ENCODE measurements at regions not wholly inside any gene's neighbourhood (a gene's known extent, or its start where the extent isn't known, plus 50 kb on each side); places are given as distances from the start of the nearest gene placed in this dataset.
"Not testable (repeated sequence)": the region's sequence is repeated elsewhere in the genome, so short reads cannot be mapped to it uniquely, and the experiment has no call there.

DNA sequence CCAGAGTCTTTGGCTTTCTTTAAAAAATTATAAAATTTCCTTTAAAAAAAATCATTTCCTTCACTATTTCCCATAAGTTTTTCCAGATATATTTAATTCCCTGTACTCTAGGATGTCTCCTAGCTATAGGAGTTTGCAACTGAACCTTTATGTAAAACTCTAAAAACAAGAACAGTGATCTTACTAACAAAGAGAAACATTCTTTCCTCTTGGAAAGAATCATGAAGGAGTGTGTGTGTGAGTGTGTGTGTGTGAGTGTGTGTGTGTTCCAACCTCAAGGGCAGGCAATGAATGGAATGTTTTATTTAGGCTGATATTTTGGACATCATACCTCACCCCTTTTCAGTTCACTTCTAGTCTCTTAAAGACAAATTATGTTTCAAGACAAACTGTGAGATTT is 309.2 kb downstream of the CEMIP2 start:
- ATAC-seq (ENCODE audit: low read depth), result no peak
- Mint-ChIP-seq H3K36me3 (no peaks in the 10 kb centered on the region), H3K4me3 (no peak overlapping the region), H3K27ac (no peak overlapping the region), H3K27me3 (peaks cover 3% of the 10 kb centered on the region), H3K4me1 (no peaks in the 10 kb centered on the region), H3K9me3 (no peaks in the 10 kb centered on the region)
- DNase-seq, result no peak
- POLR2A ChIA-PET, result no interaction called here

DNA sequence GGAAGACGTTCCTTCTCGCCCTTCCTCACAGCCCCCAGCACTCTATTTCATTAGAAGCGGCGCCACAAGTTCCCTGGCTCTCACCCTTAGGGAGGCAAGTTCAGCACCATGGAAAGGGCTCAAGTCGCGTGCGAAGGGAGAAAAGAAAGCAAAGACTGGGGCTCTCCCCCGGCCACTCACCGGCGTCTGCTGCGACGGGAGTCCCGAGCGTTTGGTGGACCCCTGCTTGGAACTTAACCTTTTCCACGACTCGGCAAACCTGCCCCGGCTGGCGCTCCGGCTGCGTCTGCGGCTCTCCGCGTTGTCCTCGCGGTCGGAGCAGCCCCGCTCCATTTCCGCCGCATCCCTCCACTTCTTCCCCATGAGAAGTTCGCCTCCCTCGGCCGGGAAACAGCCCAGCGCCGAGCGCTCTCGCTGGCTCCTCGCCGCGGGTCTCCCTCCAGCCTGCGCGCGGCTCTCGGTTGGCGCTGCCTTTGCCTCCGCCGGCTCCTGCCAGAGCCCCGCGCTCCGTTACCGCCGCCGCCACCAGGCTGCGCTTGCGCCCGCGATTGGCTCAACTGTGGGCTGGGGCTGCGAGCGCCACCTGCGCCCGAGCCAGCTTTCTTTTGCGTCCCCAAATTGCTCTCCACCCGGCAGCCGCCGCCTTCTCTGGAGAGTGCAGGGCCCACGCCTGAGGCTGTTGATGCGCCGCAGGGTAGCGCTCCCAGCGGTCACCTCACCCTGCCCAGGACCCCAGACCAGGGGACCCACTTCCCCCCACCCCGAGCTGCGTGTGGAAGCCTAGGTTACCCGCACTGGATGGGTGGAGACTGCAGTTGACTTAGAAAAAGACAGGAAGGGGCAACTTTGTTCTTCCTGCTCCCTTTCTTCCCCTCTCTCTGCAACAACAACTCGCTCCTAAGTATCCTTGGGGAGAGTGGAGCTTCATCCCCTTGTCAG is 321.6 kb downstream of the CEMIP2 start:
- DNase-seq (peak; percentile 57), ATAC-seq (ENCODE audit: low read depth) (peak; percentile 76)
- Mint-ChIP-seq H3K4me3 (peak overlapping the region; percentile 39), H3K27me3 (peaks cover 44% of the 10 kb centered on the region), H3K27ac (no peak overlapping the region), H3K36me3 (no peaks in the 10 kb centered on the region), H3K4me1 (no peaks in the 10 kb centered on the region), H3K9me3 (no peaks in the 10 kb centered on the region)
- POLR2A ChIA-PET, result no interaction called here

DNA sequence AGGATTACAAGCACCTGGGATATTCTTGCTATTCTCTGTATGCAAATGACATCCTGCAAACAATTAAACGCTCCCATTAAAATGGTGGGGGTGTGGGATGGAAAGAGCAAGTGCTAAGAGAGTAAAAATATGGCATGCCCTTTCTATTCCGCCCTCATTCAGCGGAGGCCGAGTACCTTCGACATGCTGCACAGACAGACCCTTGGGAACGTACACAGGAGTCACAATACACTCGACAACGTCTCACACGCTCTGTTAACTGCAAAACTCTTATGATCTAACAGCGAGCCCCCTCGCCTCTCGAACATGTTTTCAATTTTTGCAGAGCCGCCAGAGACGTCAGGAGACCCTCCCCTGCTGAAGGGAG is 322.2 kb downstream of the CEMIP2 start:
- ATAC-seq (ENCODE audit: low read depth) (no peak), DNase-seq (no peak)
- POLR2A ChIA-PET, result no interaction called here
- no peaks in the 10 kb centered on the region for H3K36me3 Mint-ChIP-seq
- peak overlapping the region; percentile 13 for H3K4me3 Mint-ChIP-seq
- no peaks in the 10 kb centered on the region for H3K9me3 Mint-ChIP-seq
- H3K27ac Mint-ChIP-seq, result no peak overlapping the region
- H3K27me3 Mint-ChIP-seq, result peaks cover 44% of the 10 kb centered on the region
- H3K4me1 Mint-ChIP-seq, result no peaks in the 10 kb centered on the region

DNA sequence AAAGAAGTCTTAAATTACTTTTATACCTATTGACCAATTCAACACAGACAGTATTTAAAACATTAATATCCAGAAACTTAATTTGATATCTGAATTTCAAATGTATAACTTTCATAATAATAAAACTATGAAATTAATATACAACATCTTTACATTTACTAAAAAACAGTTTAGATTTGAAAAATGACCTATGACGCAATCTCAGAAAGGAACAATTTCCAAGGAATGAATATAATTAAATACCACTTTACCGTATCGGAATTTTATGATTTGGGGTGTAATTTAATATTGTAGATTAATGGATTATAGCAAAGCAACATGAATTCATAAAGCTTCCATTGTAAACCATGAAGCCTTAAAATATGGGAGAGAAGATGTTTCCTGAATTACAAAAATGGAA is 321.5 kb upstream of the TRPM3 start:
- Mint-ChIP-seq H3K4me3 (no peak overlapping the region), H3K27me3 (peaks cover 31% of the 10 kb centered on the region), H3K9me3 (no peaks in the 10 kb centered on the region), H3K36me3 (no peaks in the 10 kb centered on the region), H3K4me1 (no peaks in the 10 kb centered on the region), H3K27ac (no peak overlapping the region)
- POLR2A ChIA-PET, result no interaction called here
- ATAC-seq (ENCODE audit: low read depth), result no peak
- DNase-seq, result no peak

DNA sequence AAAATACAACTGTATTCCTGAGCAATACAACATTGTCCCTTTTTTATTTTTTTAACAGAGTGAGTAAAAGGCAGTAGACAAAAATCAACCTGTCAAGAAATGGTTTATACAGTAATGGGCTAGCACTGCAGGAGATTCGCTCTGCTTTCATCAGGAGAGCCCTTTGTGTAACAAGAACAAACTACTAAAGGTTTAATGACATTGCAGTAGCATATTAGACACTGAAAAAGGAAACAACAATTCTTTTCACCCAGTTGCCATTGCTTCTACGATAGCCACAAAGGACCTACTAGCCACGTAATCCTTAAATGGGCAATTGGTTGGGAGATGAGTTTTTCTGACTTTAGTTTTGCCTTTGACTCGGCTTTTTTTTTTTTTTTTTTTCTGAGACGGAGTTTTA is 319.8 kb upstream of the TRPM3 start:
- H3K4me1 Mint-ChIP-seq, result no peaks in the 10 kb centered on the region
- H3K9me3 Mint-ChIP-seq, result no peaks in the 10 kb centered on the region
- no peak overlapping the region for H3K27ac Mint-ChIP-seq
- DNase-seq (no peak), ATAC-seq (ENCODE audit: low read depth) (no peak)
- peaks cover 16% of the 10 kb centered on the region for H3K27me3 Mint-ChIP-seq
- H3K4me3 Mint-ChIP-seq, result no peak overlapping the region
- H3K36me3 Mint-ChIP-seq, result no peaks in the 10 kb centered on the region
- POLR2A ChIA-PET, result no interaction called here

DNA sequence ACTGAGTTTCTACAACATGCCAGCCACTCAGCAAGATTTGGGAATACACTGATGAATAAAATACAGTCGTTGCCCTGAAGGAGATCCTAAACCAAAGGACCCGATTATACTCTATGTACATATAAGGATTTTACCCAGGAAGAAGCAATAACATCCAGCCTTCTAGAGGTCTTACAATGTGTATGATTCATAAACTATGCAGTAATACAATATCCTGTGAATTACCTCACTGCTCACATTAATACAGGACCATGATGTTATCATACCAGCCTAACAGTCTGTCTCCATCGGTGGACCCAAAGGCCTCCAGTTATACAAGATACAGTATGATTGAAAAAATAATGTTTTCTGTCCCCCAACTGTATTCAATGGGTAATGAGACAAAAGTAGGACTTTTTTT is 310.5 kb upstream of the TRPM3 start:
- Mint-ChIP-seq H3K9me3 (no peaks in the 10 kb centered on the region), H3K36me3 (no peaks in the 10 kb centered on the region), H3K27me3 (no peaks in the 10 kb centered on the region), H3K27ac (no peak overlapping the region), H3K4me3 (no peak overlapping the region), H3K4me1 (no peaks in the 10 kb centered on the region)
- DNase-seq (no peak), ATAC-seq (ENCODE audit: low read depth) (no peak)
- POLR2A ChIA-PET, result no interaction called here

DNA sequence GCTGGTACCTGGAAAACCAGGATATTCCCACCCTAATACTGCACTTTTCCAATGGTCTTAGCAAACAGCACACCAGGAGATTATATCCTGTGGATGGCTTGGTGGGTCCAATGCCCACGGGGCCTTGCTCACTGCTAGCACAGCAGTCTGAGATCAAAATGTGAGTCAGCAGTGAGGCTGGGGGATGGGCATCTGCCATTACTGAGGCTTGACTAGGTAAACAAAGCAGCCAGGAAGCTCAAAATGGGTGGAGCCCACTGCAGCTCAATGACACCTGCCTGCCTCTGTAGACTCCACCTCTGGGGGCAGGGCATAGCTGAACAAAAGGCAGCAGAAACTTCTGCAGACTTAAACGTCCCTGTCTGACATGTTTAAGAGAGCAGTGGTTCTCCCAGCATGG is 285.9 kb upstream of the TRPM3 start:
- H3K4me1 Mint-ChIP-seq; H3K4me3 Mint-ChIP-seq; H3K27me3 Mint-ChIP-seq; POLR2A ChIA-PET; H3K36me3 Mint-ChIP-seq; H3K9me3 Mint-ChIP-seq; DNase-seq; H3K27ac Mint-ChIP-seq; ATAC-seq (ENCODE audit: low read depth): not testable (repeated sequence)

DNA sequence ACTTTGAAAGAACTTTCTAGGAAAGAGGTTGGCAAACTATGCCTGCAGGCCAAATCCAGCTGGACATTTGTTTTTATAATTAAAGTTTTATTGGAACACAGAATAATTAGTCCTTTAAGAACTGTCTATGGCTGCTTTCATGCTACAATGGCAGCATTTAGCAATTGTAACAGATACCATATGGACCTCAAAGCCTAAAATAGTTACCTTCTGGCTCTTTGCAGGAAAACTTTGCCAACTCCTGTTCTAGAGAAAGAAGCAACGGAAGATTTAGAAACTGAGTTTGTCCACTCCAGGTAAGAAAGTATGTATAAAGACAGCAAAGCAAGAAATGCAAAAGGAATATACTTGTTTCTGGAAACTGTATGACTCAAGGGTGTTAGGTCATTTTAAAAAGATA is 281.7 kb upstream of the TRPM3 start:
- DNase-seq (no peak), ATAC-seq (ENCODE audit: low read depth) (no peak)
- Mint-ChIP-seq H3K27ac (no peak overlapping the region), H3K9me3 (no peaks in the 10 kb centered on the region), H3K27me3 (peaks cover 3% of the 10 kb centered on the region), H3K4me3 (no peak overlapping the region), H3K4me1 (no peaks in the 10 kb centered on the region), H3K36me3 (no peaks in the 10 kb centered on the region)
- POLR2A ChIA-PET, result no interaction called here

DNA sequence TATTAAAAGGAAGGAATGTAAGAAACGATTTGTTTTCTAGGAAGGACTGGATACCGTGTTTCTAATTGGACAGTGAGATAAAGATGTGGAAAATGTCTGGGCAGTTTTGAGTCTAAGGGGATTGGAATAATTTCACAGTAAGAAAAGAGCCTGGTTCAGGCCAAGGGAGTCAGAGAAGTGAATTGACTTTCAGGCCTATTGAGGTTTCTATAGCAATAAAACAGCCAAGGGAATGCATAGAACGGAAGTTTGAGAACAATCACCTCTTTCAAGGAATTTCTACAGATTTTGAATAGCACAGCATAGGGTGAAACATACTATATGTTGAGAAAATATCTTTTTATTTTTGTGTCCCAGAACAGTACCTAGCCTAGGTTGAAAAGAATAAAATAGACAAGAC is 271.6 kb upstream of the TRPM3 start:
- H3K4me3 Mint-ChIP-seq, result no peak overlapping the region
- no peak for DNase-seq
- no peak overlapping the region for H3K27ac Mint-ChIP-seq
- H3K9me3 Mint-ChIP-seq, result no peaks in the 10 kb centered on the region
- no peaks in the 10 kb centered on the region for H3K27me3 Mint-ChIP-seq
- POLR2A ChIA-PET, result no interaction called here
- no peaks in the 10 kb centered on the region for H3K4me1 Mint-ChIP-seq
- H3K36me3 Mint-ChIP-seq, result no peaks in the 10 kb centered on the region
- no peak for ATAC-seq (ENCODE audit: low read depth)

DNA sequence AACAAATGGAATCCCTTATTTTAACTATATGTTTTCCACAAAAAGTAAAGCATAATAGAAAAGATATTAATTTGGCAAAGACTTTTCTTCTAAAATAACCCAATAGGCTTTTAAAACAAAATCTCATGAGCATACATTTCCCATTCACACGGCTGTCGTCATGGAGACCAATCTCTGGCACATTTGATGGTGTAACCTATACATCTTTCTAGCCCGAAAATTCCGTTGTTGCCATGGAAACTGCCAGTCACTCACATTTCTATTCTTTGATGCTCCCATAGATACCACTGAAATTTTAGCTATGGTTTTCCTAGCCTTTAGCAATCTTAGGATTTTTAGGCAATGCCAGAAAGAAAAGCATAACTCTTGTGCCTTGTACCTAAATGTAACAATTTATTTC is 262.9 kb upstream of the TRPM3 start:
- Mint-ChIP-seq H3K27ac (no peak overlapping the region), H3K4me3 (no peak overlapping the region), H3K27me3 (no peaks in the 10 kb centered on the region), H3K36me3 (no peaks in the 10 kb centered on the region), H3K4me1 (no peaks in the 10 kb centered on the region), H3K9me3 (no peaks in the 10 kb centered on the region)
- ATAC-seq (ENCODE audit: low read depth) (no peak), DNase-seq (no peak)
- POLR2A ChIA-PET, result no interaction called here

DNA sequence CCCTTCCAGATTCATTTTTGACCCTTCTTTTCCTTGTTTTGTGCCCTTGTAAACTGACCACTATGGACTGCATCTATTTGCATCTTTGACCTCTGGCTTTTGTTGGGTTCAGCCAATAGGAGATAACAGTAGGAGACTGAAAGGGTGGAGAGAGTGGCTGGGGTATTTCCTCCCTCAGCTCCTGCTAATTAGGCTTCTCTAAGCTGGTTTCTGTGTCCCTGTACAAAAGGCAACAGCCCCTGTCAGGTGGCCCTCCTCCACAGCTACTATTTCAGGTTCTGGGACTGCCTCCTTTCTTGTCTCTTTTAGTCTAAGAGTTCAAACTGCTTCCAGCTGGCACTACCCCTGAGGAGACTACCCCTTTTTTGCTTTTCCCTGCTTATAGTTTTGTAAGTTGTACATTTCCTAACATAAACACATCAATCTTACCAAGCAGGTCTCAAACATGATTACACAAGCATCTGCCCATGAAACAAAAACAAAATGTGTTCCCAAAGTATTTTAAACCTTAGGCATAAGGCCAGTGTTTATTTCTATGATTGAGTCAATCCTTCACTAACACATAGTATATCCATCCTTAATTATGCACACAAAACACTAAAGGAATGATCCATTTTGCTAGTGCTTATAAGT is 262.0 kb upstream of the TRPM3 start:
- POLR2A ChIA-PET, result no interaction called here
- Mint-ChIP-seq H3K27ac (no peak overlapping the region), H3K4me3 (no peak overlapping the region), H3K9me3 (no peaks in the 10 kb centered on the region), H3K36me3 (no peaks in the 10 kb centered on the region), H3K27me3 (peaks cover 1% of the 10 kb centered on the region), H3K4me1 (no peaks in the 10 kb centered on the region)
- ATAC-seq (ENCODE audit: low read depth), result no peak
- no peak for DNase-seq

DNA sequence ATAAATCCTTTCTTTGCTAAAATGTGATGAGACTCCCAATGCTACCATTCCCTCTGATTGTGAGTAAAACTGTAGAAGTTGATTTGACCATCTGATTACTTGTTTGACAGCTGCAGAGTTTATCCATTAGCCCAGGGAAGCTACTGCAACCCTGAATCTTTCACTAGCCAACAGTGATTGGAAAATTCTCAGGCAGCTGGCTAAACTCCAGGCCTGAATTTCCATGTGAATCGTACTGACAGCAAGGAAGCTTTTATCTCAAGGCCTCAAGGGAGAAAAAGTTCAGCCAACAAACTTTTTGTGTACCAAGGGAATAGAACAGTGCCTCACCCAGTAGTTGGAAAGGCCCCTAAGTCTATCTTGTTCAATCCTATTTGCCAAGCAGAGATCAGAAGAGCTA is 246.7 kb upstream of the TRPM3 start:
- POLR2A ChIA-PET, result no interaction called here
- Mint-ChIP-seq H3K27ac (no peak overlapping the region), H3K4me3 (no peak overlapping the region), H3K27me3 (peaks cover 2% of the 10 kb centered on the region), H3K9me3 (no peaks in the 10 kb centered on the region), H3K4me1 (no peaks in the 10 kb centered on the region), H3K36me3 (no peaks in the 10 kb centered on the region)
- DNase-seq (no peak), ATAC-seq (ENCODE audit: low read depth) (no peak)

DNA sequence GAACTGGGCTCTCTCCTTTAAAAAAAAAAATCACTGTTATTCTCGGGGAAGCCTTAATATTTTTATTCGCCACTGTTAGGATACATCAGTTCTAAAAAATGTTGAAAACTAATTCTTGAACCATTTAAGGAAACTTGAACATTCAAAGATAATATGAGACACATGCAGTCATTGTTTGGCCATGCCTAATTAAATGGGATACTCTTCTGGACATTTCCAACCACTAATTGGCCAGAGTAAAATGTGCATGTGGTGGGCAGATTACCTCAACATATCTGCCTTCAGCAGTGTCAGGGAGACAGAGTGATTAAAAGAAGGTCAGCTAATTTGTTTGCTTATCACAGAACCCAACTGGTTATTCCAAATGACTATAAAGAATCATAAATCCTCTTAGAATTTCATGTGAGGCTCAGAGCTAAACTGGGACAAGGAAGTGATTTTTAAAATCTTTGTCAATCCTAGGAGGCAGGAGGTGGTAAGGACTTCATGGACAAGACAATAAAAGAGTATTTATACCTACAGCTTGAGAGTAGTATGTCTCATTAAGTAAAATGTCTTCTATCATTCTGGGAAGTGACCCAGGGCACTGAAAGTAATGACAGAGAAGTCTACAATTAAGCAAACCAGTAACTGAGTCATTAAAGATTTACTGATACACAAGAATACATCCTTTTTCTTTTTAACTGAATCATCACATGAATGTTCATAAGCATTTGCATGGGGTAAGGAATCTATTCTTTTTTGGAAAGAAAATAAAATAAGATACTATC is 242.9 kb upstream of the TRPM3 start:
- POLR2A ChIA-PET, result no interaction called here
- Mint-ChIP-seq H3K27me3 (no peaks in the 10 kb centered on the region), H3K9me3 (no peaks in the 10 kb centered on the region), H3K4me1 (no peaks in the 10 kb centered on the region), H3K27ac (no peak overlapping the region), H3K36me3 (no peaks in the 10 kb centered on the region), H3K4me3 (no peak overlapping the region)
- no peak for DNase-seq
- no peak for ATAC-seq (ENCODE audit: low read depth)
